H1 (cell line): ENCODE measurements at regions not wholly inside any gene's neighbourhood (a gene's known extent, or its start where the extent isn't known, plus 50 kb on each side); places are given as distances from the start of the nearest gene placed in this dataset.

ENCODE experiments used
- CTCF ChIA-PET: fragments of 300-600 bp; sonication (Branson Sonifier 250); formaldehyde crosslinking; loops from one replicate; lab custom pipeline; 2021; ENCODE audit not compliant: partially characterized antibody; lab: Charles Lee
- POLR2A ChIA-PET: fragments of 300-600 bp; sonication (Branson Sonifier 250); formaldehyde crosslinking; loops from one replicate; lab custom pipeline; 2021; ENCODE audit warnings: inconsistent platforms; ENCODE audit not compliant: partially characterized antibody; lab: Charles Lee
- DNase-seq, 2 experiments: peaks; one replicate each; pipeline versions ENCODE4 v3.0.0 to v3.0.0-alpha.2; 2010 to 2022; ENCODE audit warnings: low spot score in 2 of 2, low read depth in 1 of 2, mixed read lengths in 1 of 2
- FAIRE-seq: peaks from 2 replicates; lab custom pipeline; 2011; peaks lifted over from hg19 to GRCh38; lab: Jason Lieb, UNC
- H2AFZ ChIP-seq: 2 replicates; pipeline ENCODE4 v1.8.1; 2012; ENCODE audit warnings: low read length, inconsistent platforms
- H2AK5ac ChIP-seq: 2 replicates; pipeline ENCODE4 v1.6.1; 2013; ENCODE audit warnings: low read depth, low read length
- H2BK120ac ChIP-seq: replicated peaks from 2 replicates; pipeline ENCODE3; 2013; ENCODE audit warnings: low read depth, low read length, inconsistent platforms
- H2BK12ac ChIP-seq: 2 replicates; pipeline ENCODE4 v1.6.1; 2013; ENCODE audit warnings: low read depth, low read length
- H2BK15ac ChIP-seq: 2 replicates; pipeline ENCODE4 v1.6.1; 2013; ENCODE audit warnings: low read length
- H2BK20ac ChIP-seq: 2 replicates; pipeline ENCODE4 v1.6.1; 2013; ENCODE audit warnings: low read length
- H2BK5ac ChIP-seq: 2 replicates; pipeline ENCODE4 v1.6.1; 2013; ENCODE audit warnings: low read depth, low read length
- H3K14ac ChIP-seq: 2 replicates; pipeline ENCODE4 v1.6.1; 2013; ENCODE audit warnings: inconsistent platforms; ENCODE audit not compliant: insufficient read length
- H3K18ac ChIP-seq: 2 replicates; pipeline ENCODE4 v1.6.1; 2013; ENCODE audit warnings: low read length; ENCODE audit errors: extremely low read depth
- H3K23ac ChIP-seq: 2 replicates; pipeline ENCODE4 v1.6.1; 2013; ENCODE audit warnings: inconsistent platforms; ENCODE audit not compliant: insufficient read length
- H3K23me2 ChIP-seq: 2 replicates; pipeline ENCODE4 v1.6.1; 2013; ENCODE audit warnings: low read depth, low read length
- H3K27ac ChIP-seq: 2 replicates; pipeline ENCODE4 v1.6.1; 2011; ENCODE audit warnings: low read depth, low read length, inconsistent platforms
- H3K27me3 ChIP-seq, 4 experiments: replicated peaks in 1 of 4; 1 replicate in 1 of 4; 2 replicates in 3 of 4; pipeline versions ENCODE4 v1.6.1 to v1.8.1; 2011 to 2013; ENCODE audit warnings: low read length in 3 of 4, mild to moderate bottlenecking in 3 of 4, inconsistent platforms in 2 of 4, mixed read lengths in 2 of 4, moderate library complexity in 1 of 4; ENCODE audit not compliant: control insufficient read depth in 3 of 4, insufficient read depth in 3 of 4; ENCODE audit errors: extremely low read depth in 1 of 4
- H3K36me3 ChIP-seq, 4 experiments: 2 replicates each; pipeline versions ENCODE4 v1.6.1 to v1.8.1; 2011 to 2013; ENCODE audit warnings: mild to moderate bottlenecking in 4 of 4, low read length in 3 of 4, moderate library complexity in 2 of 4, control low read depth in 1 of 4, inconsistent platforms in 1 of 4; ENCODE audit not compliant: insufficient read depth in 4 of 4, control insufficient read depth in 2 of 4
- H3K4ac ChIP-seq: replicated peaks from 2 replicates; pipeline ENCODE3; 2013; ENCODE audit warnings: low read length, low read depth, mixed read lengths, inconsistent platforms; ENCODE audit not compliant: insufficient read length
- H3K4me1 ChIP-seq, 4 experiments: replicated peaks in 1 of 4; 1 replicate in 1 of 4; 2 replicates in 3 of 4; pipeline versions ENCODE4 v1.6.1 to v1.8.1; 2011 to 2013; ENCODE audit warnings: low read length in 3 of 4, inconsistent platforms in 2 of 4, mixed read lengths in 1 of 4; ENCODE audit not compliant: insufficient read depth in 4 of 4, control insufficient read depth in 3 of 4
- H3K4me2 ChIP-seq, 2 experiments: 2 replicates each; pipeline versions ENCODE4 v1.6.1 to v1.8.1; 2011 to 2013; ENCODE audit warnings: low read depth in 2 of 2, low read length in 2 of 2, control low read depth in 1 of 2, inconsistent platforms in 1 of 2, mild to moderate bottlenecking in 1 of 2; ENCODE audit not compliant: insufficient read depth in 1 of 2
- H3K4me3 ChIP-seq, 4 experiments: fragments of 200-600, 300-600 bp in 1 of 4; sonication (generic), shearing (Covaris generic), sonication (Bioruptor Twin) in 1 of 4; 2 replicates each; pipeline versions ENCODE4 v1.5.1 to v1.8.1; 2011 to 2016; ENCODE audit warnings: low read length in 4 of 4, low read depth in 3 of 4, control low read depth in 2 of 4, inconsistent platforms in 2 of 4, mild to moderate bottlenecking in 2 of 4, mixed read lengths in 1 of 4, moderate library complexity in 1 of 4; ENCODE audit not compliant: insufficient read depth in 2 of 4; ENCODE audit errors: extremely low read depth in 1 of 4
- H3K56ac ChIP-seq: replicated peaks from 2 replicates; pipeline ENCODE3; 2013; ENCODE audit warnings: low read depth, mild to moderate bottlenecking, mixed read lengths, low read length, inconsistent platforms; ENCODE audit not compliant: insufficient read length
- H3K79me1 ChIP-seq: 2 replicates; pipeline ENCODE4 v1.6.1; 2013; ENCODE audit warnings: low read depth, low read length, control low read depth
- H3K79me2 ChIP-seq, 2 experiments: 2 replicates each; pipeline versions ENCODE4 v1.6.1 to v1.8.1; 2012 to 2013; ENCODE audit warnings: low read length in 2 of 2, mild to moderate bottlenecking in 2 of 2, inconsistent platforms in 1 of 2; ENCODE audit not compliant: insufficient read depth in 2 of 2, control insufficient read depth in 1 of 2
- H3K9ac ChIP-seq, 4 experiments: replicated peaks in 1 of 4; 1 replicate in 1 of 4; 2 replicates in 3 of 4; pipeline versions ENCODE4 v1.6.1 to v1.8.1; 2011 to 2013; ENCODE audit warnings: low read depth in 3 of 4, low read length in 3 of 4, control low read depth in 2 of 4, mild to moderate bottlenecking in 2 of 4, moderate library complexity in 2 of 4, inconsistent platforms in 1 of 4; ENCODE audit errors: extremely low read depth in 1 of 4
- H3K9me3 ChIP-seq, 2 experiments: 2 replicates each; pipeline versions ENCODE4 v1.6.1 to v1.8.1; 2012 to 2013; ENCODE audit warnings: mild to moderate bottlenecking in 2 of 2, moderate library complexity in 2 of 2, control low read depth in 1 of 2, inconsistent platforms in 1 of 2, low read depth in 1 of 2, low read length in 1 of 2, mixed read lengths in 1 of 2; ENCODE audit not compliant: insufficient read depth in 2 of 2
- H4K20me1 ChIP-seq, 2 experiments: replicated peaks in 1 of 2; 2 replicates each; pipeline versions ENCODE3 to v1.8.1; 2011 to 2013; ENCODE audit warnings: inconsistent platforms in 2 of 2, low read length in 2 of 2, mild to moderate bottlenecking in 1 of 2; ENCODE audit not compliant: insufficient read depth in 2 of 2, control insufficient read depth in 1 of 2
- H4K5ac ChIP-seq: 2 replicates; pipeline ENCODE4 v1.6.1; 2013; ENCODE audit warnings: low read length, low read depth, mixed read lengths, inconsistent platforms; ENCODE audit not compliant: insufficient read length
- H4K8ac ChIP-seq: 2 replicates; pipeline ENCODE4 v1.8.0; 2013; ENCODE audit warnings: mild to moderate bottlenecking, moderate library complexity, low read length, inconsistent platforms; ENCODE audit not compliant: insufficient read depth; ENCODE audit errors: extremely low read depth
- H4K91ac ChIP-seq: replicated peaks from 2 replicates; pipeline ENCODE3; 2013; ENCODE audit warnings: low read length, mixed read lengths, inconsistent platforms; ENCODE audit not compliant: insufficient read length
- BRCA1 ChIP-seq: IDR thresholded peaks from 2 replicates; pipeline ENCODE4 v1.6.1; 2012; ENCODE audit warnings: low read depth, low read length, improper control_type of control experiment
- E2F6 ChIP-seq: IDR thresholded peaks from 2 replicates; pipeline ENCODE4 v1.6.1; 2012; ENCODE audit warnings: inconsistent platforms
- EP300 ChIP-seq, 2 experiments: IDR thresholded peaks; 1 replicate in 1 of 2; 2 replicates in 1 of 2; pipeline ENCODE4 v1.6.1; 2011 to 2012; ENCODE audit warnings: low read depth in 2 of 2, low read length in 2 of 2, mild to moderate bottlenecking in 2 of 2, borderline replicate concordance in 1 of 2, inconsistent platforms in 1 of 2, moderate library complexity in 1 of 2
- MAFK ChIP-seq: IDR thresholded peaks from 2 replicates; pipeline ENCODE4 v1.6.1; 2012; ENCODE audit warnings: low read depth, mild to moderate bottlenecking, improper control_type of control experiment, low read length
- POU5F1 ChIP-seq: IDR thresholded peaks from 2 replicates; pipeline ENCODE4 v1.6.1; 2011; ENCODE audit warnings: low read depth, mild to moderate bottlenecking, low read length, moderate library complexity
- SAP30 ChIP-seq: fragments of 300-600 bp; sonication (generic); IDR thresholded peaks from 2 replicates; pipeline ENCODE4 v1.7.1; 2012; ENCODE audit warnings: low read length, moderate library complexity, mild to moderate bottlenecking, inconsistent platforms; ENCODE audit not compliant: insufficient read depth, insufficient replicate concordance
- SP4 ChIP-seq: IDR thresholded peaks from 2 replicates; pipeline ENCODE4 v1.6.1; 2012; ENCODE audit warnings: low read length, inconsistent platforms
- YY1 ChIP-seq: IDR thresholded peaks from 2 replicates; pipeline ENCODE4 v1.6.1; 2011; ENCODE audit warnings: low read depth, mild to moderate bottlenecking, low read length
- whole genome bisulfite sequencing, 2 experiments: shearing (Covaris generic) in 1 of 2; methylation state at CpG; one replicate each; pipeline versions ENCODE4 v1.1.6 to v1.1.7; 2013 to 2015; ENCODE audit warnings: low lambda C conversion rate in 2 of 2, mixed read lengths in 2 of 2, inconsistent platforms in 1 of 2, low coverage in 1 of 2, missing lambda C conversion rate in 1 of 2; ENCODE audit not compliant: insufficient replicate concordance in 2 of 2, insufficient coverage in 1 of 2, insufficient read length in 1 of 2; ENCODE audit errors: extremely low coverage in 1 of 2, missing lambda C conversion rate in 1 of 2; 5-methylcytosine and 5-hydroxymethylcytosine counted together

GRCh38 chrY:7929866-7930265, 1018.3 kb upstream of the AMELY start:
- Histone ChIP-seq H4K8ac (no peak overlapping the region), H3K79me2 (no peaks in the 10 kb centered on the region), H3K27me3 (no peaks in the 10 kb centered on the region), H4K5ac (no peak overlapping the region), H3K56ac (no peak overlapping the region), H3K4ac (no peak overlapping the region), H4K91ac (no peak overlapping the region), H3K79me1 (no peaks in the 10 kb centered on the region), H2AFZ (no peak overlapping the region), H4K20me1 (no peaks in the 10 kb centered on the region), H3K23ac (no peak overlapping the region), H3K9me3 (peaks cover 12 to 50% of the 10 kb centered on the region in 2 experiments; a peak in 3 of 4 replicates), H2BK15ac (no peak overlapping the region), H3K4me1 (no peaks in the 10 kb centered on the region), H3K14ac (no peak overlapping the region), H2BK20ac (no peak overlapping the region), H2AK5ac (no peak overlapping the region), H3K27ac (no peak overlapping the region), H2BK5ac (no peak overlapping the region), H2BK120ac (no peak overlapping the region), H3K9ac (no peak overlapping the region), H3K36me3 (no peaks in the 10 kb centered on the region), H3K23me2 (no peaks in the 10 kb centered on the region), H3K4me3 (no peak overlapping the region), H2BK12ac (no peak overlapping the region), H3K4me2 (no peak overlapping the region), H3K18ac (no peak overlapping the region)
- 92% methylated on average over 1 of the region's 1 CpG; no CpG with 5 or more reads in 1 of the 2 experiments for WGBS, 2 experiments
- no peak for DNase-seq
- CTCF ChIA-PET, result no interaction called here
- TF ChIP-seq SP4 (no peak), MAFK (no peak), YY1 (no peak), SAP30 (no peak), POU5F1 (no peak), E2F6 (no peak), EP300 (IDR thresholded peaks at IDR 0.05; ENCODE audit: borderline replicate concordance in 1 of 2, low read depth in 2 of 2, low read length in 2 of 2) (no peak), BRCA1 (no peak)
- POLR2A ChIA-PET, result no interaction called here
- no peak for FAIRE-seq
